NCI-H1105 treated with DMSO at 0.1 percent for 48 hours (cell line): ENCODE measurements at regions not wholly inside any gene's neighbourhood (a gene's known extent, or its start where the extent isn't known, plus 50 kb on each side); places are given as distances from the start of the nearest gene placed in this dataset.
"Not testable (repeated sequence)": the region's sequence is repeated elsewhere in the genome, so short reads cannot be mapped to it uniquely, and the experiment has no call there.

Experiments used
- DNase-seq: peaks from one replicate; lab custom pipeline; 2025; lab: John Stamatoyannopoulos, UW

- no peak for DNase-seq
Observed at GRCh38 chr5:87627363-87627762, 214.6 kb upstream of the CCNH start.

DNA sequence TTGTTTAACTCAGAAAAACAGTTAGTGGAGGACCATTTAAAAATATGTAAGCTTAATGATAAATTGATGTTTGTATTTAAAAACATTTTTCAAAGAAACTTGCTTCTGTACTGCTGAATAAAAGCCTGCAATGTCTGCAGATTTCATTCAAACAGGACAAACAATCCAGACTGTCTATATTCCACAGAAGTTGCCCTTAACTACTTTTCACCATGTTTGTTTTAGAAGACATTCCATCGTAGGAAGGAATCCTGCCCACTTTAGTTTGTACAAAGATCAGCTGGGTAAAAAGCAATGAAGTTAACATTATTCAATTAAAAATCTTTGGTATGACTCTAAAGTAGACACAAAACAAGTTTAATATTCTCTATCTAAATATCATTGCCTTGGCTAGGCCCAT is 195.7 kb upstream of the CCNH start:
- no peak for DNase-seq

- DNase-seq, result no peak
Observed at GRCh38 chr5:87605663-87606062, 192.9 kb upstream of the CCNH start.

DNA sequence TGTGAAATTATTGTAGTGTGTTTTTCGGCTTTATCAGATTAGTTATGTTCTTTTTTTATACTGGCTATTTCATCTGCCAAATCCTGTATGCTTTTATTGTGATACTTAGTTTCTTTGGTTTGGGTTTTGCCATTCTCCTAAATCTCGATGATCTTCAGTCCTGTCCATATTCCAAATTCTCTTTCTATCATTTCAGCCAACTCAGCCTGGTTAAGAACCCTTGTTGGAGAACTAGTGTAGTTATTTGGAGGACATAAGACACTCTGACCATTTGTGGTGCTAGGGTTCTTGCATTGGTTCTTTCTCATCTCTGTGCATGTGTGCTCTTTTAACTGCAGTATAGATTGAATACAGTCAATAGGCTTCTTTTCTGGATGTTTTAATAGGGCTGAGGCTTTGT is 187.0 kb upstream of the CCNH start:
- no peak for DNase-seq

- no peak for DNase-seq
Observed at GRCh38 chr5:87598460-87598859, 185.7 kb upstream of the CCNH start.

- DNase-seq, result no peak
Observed at GRCh38 chr5:87594566-87594965, 181.8 kb upstream of the CCNH start.

GRCh38 chr5:87589587-87589986 is 176.9 kb upstream of the CCNH start:
- no peak for DNase-seq

GRCh38 chr5:87588316-87588715 is 175.6 kb upstream of the CCNH start:
- no peak for DNase-seq

- DNase-seq, result not testable (repeated sequence)
Observed at GRCh38 chr5:87583704-87584103, 171.0 kb upstream of the CCNH start.

DNA sequence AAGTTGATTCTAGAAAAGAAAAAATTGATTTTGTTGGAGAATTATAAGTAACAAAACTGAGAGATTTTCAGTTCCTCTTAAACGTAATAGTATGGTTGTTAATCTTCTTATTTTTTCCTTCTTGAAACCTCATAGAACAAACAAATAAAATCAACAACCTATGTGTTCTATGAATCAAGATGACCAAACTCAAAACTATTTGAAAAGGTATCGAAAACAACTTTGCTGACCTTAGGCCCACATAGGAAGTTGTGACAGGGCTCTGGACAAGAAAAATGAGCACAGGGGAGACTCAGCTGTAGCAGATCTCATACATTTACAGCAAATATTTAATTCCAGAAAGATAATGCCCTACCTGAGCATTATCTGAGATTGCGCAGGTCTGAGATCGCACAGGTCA is 169.4 kb upstream of the CCNH start:
- no peak for DNase-seq

GRCh38 chr5:87581661-87582060 is 168.9 kb upstream of the CCNH start:
- DNase-seq, result no peak

- DNase-seq, result no peak
Observed at GRCh38 chr5:87579678-87580077, 166.9 kb upstream of the CCNH start.

DNA sequence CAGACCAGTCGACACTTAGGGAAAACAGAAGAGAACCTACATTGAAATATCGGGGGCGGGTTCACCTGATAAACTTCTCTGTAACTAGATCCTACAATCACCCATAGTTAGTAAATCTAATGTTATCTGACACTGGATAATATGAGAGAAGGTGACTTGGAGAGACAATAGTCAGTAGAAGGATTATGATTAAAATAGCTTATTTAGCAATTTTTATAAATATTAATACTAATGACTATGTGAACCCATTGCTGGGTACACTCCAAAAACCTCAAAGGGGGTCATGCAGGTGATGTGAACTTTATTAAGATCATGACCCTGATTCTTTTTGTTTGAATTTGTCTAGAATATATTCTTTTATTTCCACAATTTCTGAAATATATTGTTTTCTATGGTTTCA is 164.1 kb upstream of the CCNH start:
- DNase-seq, result no peak

- DNase-seq, result not testable (repeated sequence)
Observed at GRCh38 chr5:87576306-87576705, 163.6 kb upstream of the CCNH start.

DNA sequence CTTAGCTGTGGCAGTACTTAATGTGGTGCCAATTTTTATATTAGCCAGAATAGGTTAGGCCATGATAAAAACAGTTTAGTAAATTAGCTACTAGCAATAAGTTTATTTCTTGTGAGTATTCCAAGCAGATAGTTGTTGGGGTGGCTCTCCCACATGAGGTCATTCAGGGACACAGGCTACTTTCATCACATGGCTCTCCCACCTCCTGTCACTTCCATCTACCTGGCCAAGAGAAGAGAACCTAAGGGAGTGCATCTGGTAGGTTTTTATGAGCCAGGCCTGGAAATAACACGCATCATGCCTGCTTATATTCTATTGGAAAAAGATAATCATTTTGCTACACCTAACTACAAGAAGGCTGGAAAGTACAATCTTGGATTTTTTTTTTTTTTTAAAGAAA is 161.4 kb upstream of the CCNH start:
- DNase-seq, result no peak

DNA sequence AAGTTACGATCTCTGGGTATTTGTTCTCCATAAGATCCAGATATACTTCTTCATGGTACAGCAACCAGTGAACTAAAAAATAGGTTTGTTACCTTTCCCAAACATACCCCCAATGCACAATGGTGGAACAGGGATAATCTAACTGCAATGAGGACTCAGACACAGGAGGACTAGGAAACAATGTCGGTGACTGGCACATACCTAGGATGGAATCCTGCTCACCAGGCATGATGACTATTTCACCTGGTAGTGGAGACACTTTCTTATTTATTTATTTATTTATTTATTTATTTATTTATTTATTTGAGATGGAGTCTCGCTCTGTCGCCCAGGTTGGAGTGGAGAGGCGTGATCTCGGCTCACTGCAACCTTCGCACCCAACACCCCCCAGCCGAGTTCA is 159.9 kb upstream of the CCNH start:
- DNase-seq, result no peak

DNA sequence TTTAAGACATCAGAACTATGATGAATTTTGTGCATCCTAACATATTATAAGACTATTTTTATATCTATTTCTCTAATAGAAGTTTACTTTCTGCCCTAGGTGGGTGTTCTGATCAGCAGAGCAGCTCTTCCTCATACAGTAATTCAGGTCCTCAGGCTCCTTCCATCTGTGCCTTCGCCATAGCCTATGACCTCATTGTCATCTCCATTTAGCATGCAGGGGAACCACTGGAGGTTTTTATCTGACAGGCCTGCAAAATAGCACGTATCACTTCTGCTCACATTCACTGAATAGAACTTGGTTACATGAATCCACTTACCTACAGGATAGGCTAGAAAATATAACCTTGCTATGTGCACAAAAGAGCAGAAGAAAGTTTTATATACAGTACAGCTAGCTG is 159.4 kb upstream of the CCNH start:
- DNase-seq, result no peak

DNA sequence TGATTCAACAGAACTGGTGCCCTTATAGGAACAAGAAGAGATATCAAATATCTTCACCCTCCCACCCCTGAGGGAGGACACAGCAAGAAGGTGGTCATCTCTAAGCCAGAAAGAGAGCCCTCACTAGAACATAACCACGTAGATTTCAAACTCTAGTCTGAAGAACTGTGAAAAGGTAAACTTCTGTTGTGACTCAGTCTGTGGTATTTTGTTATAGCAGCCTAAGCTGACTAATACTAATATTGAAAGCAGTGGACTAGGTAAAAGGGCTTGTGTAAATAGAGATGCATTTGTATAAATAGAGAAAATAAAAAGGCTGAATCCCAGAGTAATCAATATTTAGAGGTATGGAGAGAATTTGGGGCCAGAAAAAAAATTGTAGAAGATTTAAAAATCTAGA is 157.6 kb upstream of the CCNH start:
- no peak for DNase-seq

DNA sequence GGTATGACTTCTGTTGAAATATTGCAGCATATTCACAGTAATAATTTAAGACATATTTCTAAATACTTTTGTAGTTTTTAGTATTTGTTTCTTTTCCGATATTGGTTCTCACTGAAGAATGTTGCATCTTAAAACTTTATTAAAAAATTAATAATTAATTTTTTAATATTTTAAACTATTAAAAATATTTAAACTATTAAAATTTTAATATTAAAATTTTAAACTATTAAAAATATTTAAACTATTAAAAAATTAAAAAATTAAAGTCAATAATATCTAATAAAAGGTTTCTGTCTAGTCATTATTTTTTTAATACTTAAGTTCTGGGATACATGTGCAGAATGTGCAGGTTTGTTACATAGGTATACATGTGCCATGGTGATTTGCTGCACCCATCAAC is 149.3 kb upstream of the CCNH start:
- DNase-seq, result no peak

- no peak for DNase-seq
Observed at GRCh38 chr5:87560528-87560927, 147.8 kb upstream of the CCNH start.

DNA sequence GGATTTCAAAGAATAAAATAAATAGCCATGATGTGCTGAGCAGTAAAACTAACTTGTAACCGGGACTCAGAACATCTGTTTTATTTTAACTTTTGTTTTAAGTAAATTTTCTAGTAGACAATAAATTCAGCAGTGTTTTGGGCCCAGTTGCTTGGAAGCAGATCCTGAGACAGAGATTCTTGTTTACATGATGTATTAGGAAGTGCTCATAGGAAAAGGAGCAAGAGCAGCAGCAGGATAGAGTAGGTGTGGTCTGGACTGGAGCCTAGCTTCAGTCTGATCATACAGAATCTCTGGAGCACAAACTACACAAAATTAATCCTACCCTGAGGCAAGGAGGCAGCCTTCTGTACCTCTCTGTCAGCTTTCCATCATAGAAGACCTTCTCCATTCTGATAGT is 139.2 kb upstream of the CCNH start:
- no peak for DNase-seq

- no peak for DNase-seq
Observed at GRCh38 chr5:87541676-87542075, 128.9 kb upstream of the CCNH start.

DNA sequence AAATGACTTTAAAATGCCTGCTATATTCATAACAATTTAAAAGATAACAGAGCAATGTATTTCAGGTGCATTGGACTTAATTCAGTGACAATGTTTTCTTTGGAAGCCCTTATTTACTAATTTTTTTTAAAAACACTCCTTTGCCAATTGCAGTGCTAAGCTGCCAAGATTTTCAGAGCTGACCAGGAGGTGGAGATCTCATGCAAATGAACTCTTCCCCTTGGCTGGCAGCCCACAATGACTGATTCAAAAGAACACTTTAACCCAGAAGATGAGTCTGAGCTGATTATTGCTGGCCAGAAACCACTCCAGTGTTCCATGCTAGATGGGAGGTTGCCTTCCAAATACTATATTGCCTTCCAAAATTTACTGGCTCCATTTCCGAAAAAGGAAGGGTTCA is 128.3 kb upstream of the CCNH start:
- DNase-seq, result peak; percentile 73

DNA sequence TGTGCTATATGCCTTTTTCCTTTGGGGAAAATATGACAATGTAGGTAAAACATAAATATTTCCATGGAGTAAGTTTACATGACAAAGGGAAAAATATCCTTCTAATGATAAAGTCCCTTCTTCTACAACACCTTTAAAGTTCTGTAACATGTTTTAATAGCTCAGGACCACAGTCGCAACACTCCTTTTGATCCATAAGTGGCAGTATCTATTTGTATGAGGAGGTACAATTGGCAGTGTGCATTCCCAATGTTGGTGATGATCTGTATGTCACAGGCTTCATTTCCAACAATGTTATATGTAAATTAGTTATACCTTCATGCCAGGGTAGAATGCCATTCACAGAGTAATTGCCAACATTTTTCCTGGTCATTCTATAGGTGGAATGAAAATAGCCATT is 127.1 kb upstream of the CCNH start:
- DNase-seq, result no peak

DNA sequence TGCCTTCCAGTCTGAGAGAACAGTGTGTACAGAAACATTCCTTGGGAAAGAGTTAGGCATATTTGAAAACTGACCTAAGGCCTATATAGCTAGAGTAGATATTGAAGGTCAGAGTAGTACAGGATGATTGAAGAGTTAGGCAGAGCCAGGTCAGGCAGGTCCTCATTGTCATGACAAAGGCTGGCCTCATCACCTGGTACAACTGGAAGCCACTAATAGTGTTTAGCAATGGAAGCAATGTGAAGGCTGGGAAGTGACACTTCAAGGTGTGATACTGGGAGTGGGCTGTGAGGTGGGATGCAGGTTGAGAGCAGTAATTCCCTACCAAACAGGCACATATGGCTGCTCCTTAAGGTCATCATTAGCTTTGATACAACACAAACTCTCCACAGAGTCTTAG is 123.6 kb upstream of the CCNH start:
- no peak for DNase-seq
